HFFc6 (cell line): ENCODE measurements at regions not wholly inside any gene's neighbourhood (a gene's known extent, or its start where the extent isn't known, plus 50 kb on each side); places are given as distances from the start of the nearest gene placed in this dataset.

Source experiments
- DNase-seq: peaks from one replicate; pipeline ENCODE4 v3.0.0-alpha.2; 2018
- H3K27ac Mint-ChIP-seq: 2 replicates; pipeline ENCODE4 v1.8.0; 2020; ENCODE audit warnings: mild to moderate bottlenecking, mixed read lengths
- H3K27me3 Mint-ChIP-seq: 2 replicates; pipeline ENCODE4 v1.8.0; 2021; ENCODE audit warnings: mild to moderate bottlenecking, moderate library complexity, mixed read lengths; ENCODE audit not compliant: insufficient read depth
- H3K36me3 Mint-ChIP-seq: 2 replicates; pipeline ENCODE4 v1.8.0; 2021; ENCODE audit warnings: low read depth, mixed read lengths
- H3K4me1 Mint-ChIP-seq: 2 replicates; pipeline ENCODE4 v1.8.0; 2020; ENCODE audit warnings: low read depth, mixed read lengths
- H3K4me3 Mint-ChIP-seq: 2 replicates; pipeline ENCODE4 v1.8.0; 2020; ENCODE audit warnings: mild to moderate bottlenecking, moderate library complexity, mixed read lengths
- H3K9me3 Mint-ChIP-seq: 2 replicates; pipeline ENCODE4 v1.8.0; 2020; ENCODE audit warnings: mild to moderate bottlenecking, mixed read lengths
- CTCF ChIP-seq: fragments of 200-600 bp; sonication (generic); IDR thresholded peaks from 2 replicates; pipeline ENCODE4 v1.5.0; 2021; ENCODE audit warnings: antibody characterized with exemption, mild to moderate bottlenecking

- H3K9me3 Mint-ChIP-seq = peaks cover 25% of the 10 kb centered on the region
- H3K36me3 Mint-ChIP-seq = no peaks in the 10 kb centered on the region
- no peak overlapping the region for H3K4me3 Mint-ChIP-seq
- no peak overlapping the region for H3K27ac Mint-ChIP-seq
- TF ChIP-seq CTCF = no peak
- H3K27me3 Mint-ChIP-seq = no peaks in the 10 kb centered on the region
- DNase-seq = no peak
- no peaks in the 10 kb centered on the region for H3K4me1 Mint-ChIP-seq
These were observed 662.3 kb downstream of the SATB2 start for GRCh38 chr2:198795419-198795818.

- H3K9me3 Mint-ChIP-seq = peaks cover 40% of the 10 kb centered on the region
- DNase-seq = no peak
- no peaks in the 10 kb centered on the region for H3K27me3 Mint-ChIP-seq
- H3K27ac Mint-ChIP-seq = no peak overlapping the region
- TF ChIP-seq CTCF = no peak
- H3K4me3 Mint-ChIP-seq = no peak overlapping the region
- no peaks in the 10 kb centered on the region for H3K4me1 Mint-ChIP-seq
- H3K36me3 Mint-ChIP-seq = no peaks in the 10 kb centered on the region
These were observed 666.1 kb downstream of the SATB2 start for GRCh38 chr2:198791623-198792022.

DNA sequence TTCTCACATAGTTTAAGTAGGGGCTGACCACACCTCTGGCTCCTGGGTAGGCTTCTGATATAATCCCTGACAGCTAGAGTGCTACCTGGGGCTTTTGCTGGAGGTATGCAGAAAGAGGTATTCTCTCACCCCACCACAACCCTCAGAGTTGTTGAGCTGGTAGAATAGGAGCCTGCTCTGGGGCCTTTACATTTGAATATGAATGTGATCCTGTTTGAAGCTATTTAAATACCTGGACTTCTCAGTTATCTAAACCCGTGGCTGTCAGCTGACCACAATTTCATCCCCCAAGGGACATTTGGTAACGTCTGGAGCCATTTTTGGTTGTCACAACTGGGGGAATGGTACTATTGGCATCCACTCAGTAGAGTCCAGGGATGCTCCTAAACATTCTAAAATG, 669.1 kb downstream of the SATB2 start:
- no peak for TF ChIP-seq CTCF
- Mint-ChIP-seq H3K27ac (no peak overlapping the region), H3K36me3 (no peaks in the 10 kb centered on the region), H3K4me1 (no peaks in the 10 kb centered on the region), H3K4me3 (no peak overlapping the region), H3K27me3 (no peaks in the 10 kb centered on the region), H3K9me3 (peaks cover 50% of the 10 kb centered on the region)
- DNase-seq = no peak

DNA sequence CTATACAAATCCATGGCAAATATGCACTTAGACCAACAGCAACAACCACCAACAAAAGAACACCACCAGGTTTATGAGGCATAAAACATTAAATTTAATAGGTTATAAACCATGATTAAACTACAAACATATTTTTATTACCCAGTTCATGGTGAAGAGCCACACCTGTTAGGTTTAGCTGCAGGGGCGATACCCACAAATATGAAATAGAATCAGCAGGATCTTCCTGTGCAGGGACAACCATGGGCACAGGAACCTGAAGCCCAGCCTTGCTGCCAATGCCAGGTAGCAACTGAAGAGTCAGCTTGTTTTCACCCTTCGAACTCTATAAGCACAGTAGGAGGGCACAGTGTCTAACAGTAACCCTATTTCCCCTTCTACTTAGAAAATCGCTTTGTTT, 675.0 kb downstream of the SATB2 start:
- no peaks in the 10 kb centered on the region for H3K27me3 Mint-ChIP-seq
- DNase-seq = no peak
- peaks cover 42% of the 10 kb centered on the region for H3K9me3 Mint-ChIP-seq
- H3K4me1 Mint-ChIP-seq = no peaks in the 10 kb centered on the region
- H3K4me3 Mint-ChIP-seq = no peak overlapping the region
- TF ChIP-seq CTCF = no peak
- H3K36me3 Mint-ChIP-seq = no peaks in the 10 kb centered on the region
- no peak overlapping the region for H3K27ac Mint-ChIP-seq

DNA sequence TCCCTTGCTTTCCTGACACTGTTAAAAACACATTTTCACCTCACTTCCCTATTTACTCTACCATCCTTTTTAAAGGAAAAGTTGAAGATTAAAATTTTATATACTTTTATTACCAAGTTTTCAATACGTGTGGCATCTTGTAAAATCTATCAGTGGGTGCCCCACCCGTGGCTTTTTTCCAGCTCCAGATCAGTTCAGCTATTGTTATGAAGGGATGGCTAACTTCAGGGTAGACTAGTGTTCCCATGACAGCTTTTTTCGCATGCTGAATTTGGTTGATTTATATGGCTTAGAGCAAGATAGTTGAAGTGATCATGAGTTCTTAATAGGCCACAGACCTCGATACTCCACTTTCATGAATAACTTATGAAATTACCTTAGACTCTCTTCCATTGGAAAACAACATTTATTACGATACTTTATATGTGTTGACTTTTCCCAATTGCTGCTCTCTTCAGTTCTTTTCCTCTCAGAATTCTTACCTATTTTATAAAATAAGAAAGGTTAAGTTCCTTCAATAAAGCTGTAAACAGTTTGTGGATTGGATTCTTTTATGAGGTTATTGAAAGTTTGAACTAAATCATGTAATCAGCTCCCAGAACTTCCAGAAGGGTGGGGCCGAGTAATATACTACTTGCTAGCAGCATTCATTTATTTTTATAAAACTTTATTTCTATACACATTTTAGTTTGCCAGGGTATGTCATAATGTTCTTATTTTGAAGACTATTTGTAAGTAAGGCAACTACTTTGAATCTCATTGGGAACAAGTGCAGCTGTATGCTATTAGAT, 680.9 kb downstream of the SATB2 start:
- no peak for TF ChIP-seq CTCF
- Mint-ChIP-seq H3K36me3 (no peaks in the 10 kb centered on the region), H3K27me3 (no peaks in the 10 kb centered on the region), H3K27ac (no peak overlapping the region), H3K4me1 (no peaks in the 10 kb centered on the region), H3K9me3 (peaks cover 44% of the 10 kb centered on the region), H3K4me3 (no peak overlapping the region)
- no peak for DNase-seq
